ENCODE measurements at regions not wholly inside any gene's neighbourhood (a gene's known extent, or its start where the extent isn't known, plus 50 kb on each side); places are given as distances from the start of the nearest gene placed in this dataset.
"Not testable (repeated sequence)": the region's sequence is repeated elsewhere in the genome, so short reads cannot be mapped to it uniquely, and the experiment has no call there.

DNA sequence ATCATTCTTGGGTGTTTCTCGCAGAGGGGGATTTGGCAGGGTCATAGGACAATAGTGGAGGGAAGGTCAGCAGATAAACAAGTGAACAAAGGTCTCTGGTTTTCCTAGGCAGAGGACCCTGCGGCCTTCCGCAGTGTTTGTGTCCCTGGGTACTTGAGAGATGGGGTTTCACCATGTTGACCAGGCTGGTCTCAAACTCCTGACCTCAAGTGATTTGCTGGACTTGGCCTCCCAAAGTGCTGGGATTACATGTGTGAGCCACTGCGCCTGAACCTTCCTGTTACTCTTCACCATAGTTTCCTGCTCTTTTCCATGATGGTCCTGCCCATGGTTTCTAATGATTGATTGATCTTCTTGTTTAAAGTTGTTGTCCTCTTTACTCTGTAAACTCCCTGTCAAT is 207.9 kb downstream of the BCAS1 start:
- 93 to 97% methylated on average over 4 of the region's 4 CpGs for WGBS, 2 donors
- H3K4me1 ChIP-seq (ENCODE audit: control insufficient read depth in 1 of 2, insufficient read depth in 2 of 2, low read length in 2 of 2) = not testable (repeated sequence)

DNA sequence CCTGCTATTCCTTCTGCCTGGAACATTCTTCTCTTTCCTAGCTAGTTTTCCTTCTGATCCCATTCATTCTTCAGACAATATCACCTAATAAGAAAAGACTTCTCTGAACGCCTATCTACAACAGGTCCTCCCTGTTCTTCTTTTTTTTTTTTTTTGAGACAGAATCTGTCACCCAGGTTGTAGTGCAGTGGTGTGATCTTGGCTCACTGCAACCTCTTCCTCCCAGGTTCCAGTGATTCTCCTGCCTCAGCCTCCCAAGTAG is 208.3 kb downstream of the BCAS1 start:
- not testable (repeated sequence) for H3K9me3 ChIP-seq (ENCODE audit: control insufficient read depth, low read length); H3K4me3 ChIP-seq (ENCODE audit: low read length in 2 of 2); H3K27ac ChIP-seq (ENCODE audit: low read depth in 1 of 2, low read length in 2 of 2); ATAC-seq (ENCODE audit: low FRiP score); H3K4me1 ChIP-seq (ENCODE audit: control insufficient read depth in 1 of 2, insufficient read depth in 2 of 2, low read length in 2 of 2); H3K36me3 ChIP-seq (ENCODE audit: control insufficient read depth in 1 of 2, insufficient read depth in 2 of 2, low read length in 1 of 2); DNase-seq; H3K27me3 ChIP-seq (ENCODE audit: control insufficient read depth in 1 of 2, insufficient read depth in 2 of 2, low read length in 1 of 2)
- WGBS, 2 donors = 98 to 100% methylated on average over 1 of the region's 1 CpG
- intact Hi-C loops (cut with DNase I) = loop anchor here in 1 of 2 donors (10.0 kb wide), 1 partner anchor 87 kb away; no protein-coding TSS in a partner anchor

More for the DNA sequence above, 207.9 kb downstream of the BCAS1 start:
- not testable (repeated sequence) for DNase-seq; H3K27me3 ChIP-seq (ENCODE audit: control insufficient read depth in 1 of 2, insufficient read depth in 2 of 2, low read length in 1 of 2); ATAC-seq (ENCODE audit: low FRiP score); H3K27ac ChIP-seq (ENCODE audit: low read depth in 1 of 2, low read length in 2 of 2); H3K9me3 ChIP-seq (ENCODE audit: control insufficient read depth, low read length); H3K36me3 ChIP-seq (ENCODE audit: control insufficient read depth in 1 of 2, insufficient read depth in 2 of 2, low read length in 1 of 2); H3K4me3 ChIP-seq (ENCODE audit: low read length in 2 of 2)
- intact Hi-C loops (cut with DNase I) = loop anchor here in 1 of 2 donors (10.0 kb wide), 1 partner anchor 88 kb away; no protein-coding TSS in a partner anchor

DNA sequence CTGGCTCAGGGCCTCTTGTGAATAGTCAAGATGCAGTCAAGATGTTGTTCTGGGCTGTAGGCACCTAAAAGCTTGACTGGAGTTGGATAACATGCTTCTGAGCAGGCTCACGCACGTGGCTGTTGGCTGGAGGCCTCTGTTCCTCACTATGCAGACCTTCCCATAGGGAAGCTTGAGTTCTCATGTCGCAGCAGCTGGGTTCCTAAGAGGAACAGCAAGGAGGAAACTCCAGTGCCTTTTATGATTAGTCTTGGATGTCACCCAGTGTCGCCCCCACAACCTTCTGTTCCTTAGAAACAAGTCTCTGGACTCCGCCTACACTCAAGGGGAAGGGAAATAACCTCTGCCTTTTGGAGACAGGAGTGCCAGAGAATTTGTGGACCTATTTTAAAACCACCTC is 210.7 kb downstream of the BCAS1 start:
- peaks cover 0 to 2% of the 10 kb centered on the region in 2 donors for H3K4me1 ChIP-seq (ENCODE audit: control insufficient read depth in 1 of 2, insufficient read depth in 2 of 2, low read length in 2 of 2)
- H3K4me3 ChIP-seq (ENCODE audit: low read length in 2 of 2) = no peak overlapping the region
- H3K36me3 ChIP-seq (ENCODE audit: control insufficient read depth in 1 of 2, insufficient read depth in 2 of 2, low read length in 1 of 2) = no peaks in the 10 kb centered on the region
- intact Hi-C loops (cut with DNase I) = loop anchor here in 1 of 2 donors (10.0 kb wide), 1 partner anchor 85 kb away; no protein-coding TSS in a partner anchor
- WGBS, 2 donors = 42 to 44% methylated on average over 5 of the region's 5 CpGs
- ATAC-seq (ENCODE audit: low FRiP score) = no peak
- H3K27me3 ChIP-seq (ENCODE audit: control insufficient read depth in 1 of 2, insufficient read depth in 2 of 2, low read length in 1 of 2) = no peaks in the 10 kb centered on the region
- H3K9me3 ChIP-seq (ENCODE audit: control insufficient read depth, low read length) = no peaks in the 10 kb centered on the region
- DNase-seq = peak in 1 of 2 donors; percentile 74
- no peak overlapping the region for H3K27ac ChIP-seq (ENCODE audit: low read depth in 1 of 2, low read length in 2 of 2)

- H3K4me3 ChIP-seq (ENCODE audit: low read length in 2 of 2); intact Hi-C loops (cut with DNase I); H3K4me1 ChIP-seq (ENCODE audit: control insufficient read depth in 1 of 2, insufficient read depth in 2 of 2, low read length in 2 of 2); H3K27ac ChIP-seq (ENCODE audit: low read depth in 1 of 2, low read length in 2 of 2); DNase-seq; ATAC-seq (ENCODE audit: low FRiP score); H3K27me3 ChIP-seq (ENCODE audit: control insufficient read depth in 1 of 2, insufficient read depth in 2 of 2, low read length in 1 of 2); H3K9me3 ChIP-seq (ENCODE audit: control insufficient read depth, low read length); H3K36me3 ChIP-seq (ENCODE audit: control insufficient read depth in 1 of 2, insufficient read depth in 2 of 2, low read length in 1 of 2): not testable (repeated sequence)
- 94 to 96% methylated on average over 5 of the region's 5 CpGs for WGBS, 2 donors
Observed at GRCh38 chr20:53859009-53859408, 211.4 kb downstream of the BCAS1 start.

DNA sequence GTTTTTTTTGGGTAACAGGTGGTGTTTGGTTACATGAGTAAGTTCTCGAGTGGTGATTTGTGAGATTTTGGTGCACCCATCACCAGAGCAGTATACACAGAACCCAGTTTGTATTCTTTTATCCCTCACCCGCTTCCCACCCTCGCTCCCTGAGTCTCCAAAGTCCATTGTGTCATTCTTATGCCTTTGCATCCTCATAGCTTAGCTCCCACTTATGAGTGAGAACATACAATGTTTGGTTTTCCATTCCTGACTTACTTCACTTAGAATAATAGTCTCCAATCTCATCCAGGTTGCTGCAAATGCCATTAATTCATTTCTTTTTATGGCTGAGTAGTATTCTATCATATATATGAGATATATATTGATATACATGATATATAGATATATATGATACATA is 211.9 kb downstream of the BCAS1 start:
- H3K4me3 ChIP-seq (ENCODE audit: low read length in 2 of 2); DNase-seq; H3K4me1 ChIP-seq (ENCODE audit: control insufficient read depth in 1 of 2, insufficient read depth in 2 of 2, low read length in 2 of 2); intact Hi-C loops (cut with DNase I); H3K36me3 ChIP-seq (ENCODE audit: control insufficient read depth in 1 of 2, insufficient read depth in 2 of 2, low read length in 1 of 2); H3K27ac ChIP-seq (ENCODE audit: low read depth in 1 of 2, low read length in 2 of 2); ATAC-seq (ENCODE audit: low FRiP score); H3K27me3 ChIP-seq (ENCODE audit: control insufficient read depth in 1 of 2, insufficient read depth in 2 of 2, low read length in 1 of 2); H3K9me3 ChIP-seq (ENCODE audit: control insufficient read depth, low read length): not testable (repeated sequence)
- WGBS, 2 donors = 93 to 95% methylated on average over 3 of the region's 3 CpGs

GRCh38 chr20:53857723-53858236 is 212.6 kb downstream of the BCAS1 start:
- intact Hi-C loops (cut with DNase I) = no loop called here
- 27 to 30% methylated on average over 7 of the region's 7 CpGs for WGBS, 2 donors
- no peak for ATAC-seq (ENCODE audit: low FRiP score)

GRCh38 chr20:53856300-53857295 is 213.8 kb downstream of the BCAS1 start:
- H3K27ac ChIP-seq (ENCODE audit: low read depth in 1 of 2, low read length in 2 of 2) = no peak overlapping the region
- H3K27me3 ChIP-seq (ENCODE audit: control insufficient read depth in 1 of 2, insufficient read depth in 2 of 2, low read length in 1 of 2) = no peaks in the 10 kb centered on the region
- ATAC-seq (ENCODE audit: low FRiP score) (no peak), DNase-seq (no peak)
- H3K9me3 ChIP-seq (ENCODE audit: control insufficient read depth, low read length) = no peaks in the 10 kb centered on the region
- intact Hi-C loops (cut with DNase I) = no loop called here
- H3K36me3 ChIP-seq (ENCODE audit: control insufficient read depth in 1 of 2, insufficient read depth in 2 of 2, low read length in 1 of 2) = no peaks in the 10 kb centered on the region
- 95 to 96% methylated on average over 5 of the region's 5 CpGs for WGBS, 2 donors
- no peak overlapping the region for H3K4me3 ChIP-seq (ENCODE audit: low read length in 2 of 2)
- H3K4me1 ChIP-seq (ENCODE audit: control insufficient read depth in 1 of 2, insufficient read depth in 2 of 2, low read length in 2 of 2) = peaks cover 0 to 2% of the 10 kb centered on the region in 2 donors

More at GRCh38 chr20:53857723-53858236, 212.6 kb downstream of the BCAS1 start:
- H3K4me1 ChIP-seq (ENCODE audit: control insufficient read depth in 1 of 2, insufficient read depth in 2 of 2, low read length in 2 of 2) = peaks cover 0 to 2% of the 10 kb centered on the region in 2 donors
- H3K4me3 ChIP-seq (ENCODE audit: low read length in 2 of 2) = no peak overlapping the region
- no peaks in the 10 kb centered on the region for H3K27me3 ChIP-seq (ENCODE audit: control insufficient read depth in 1 of 2, insufficient read depth in 2 of 2, low read length in 1 of 2)
- no peak for DNase-seq
- H3K36me3 ChIP-seq (ENCODE audit: control insufficient read depth in 1 of 2, insufficient read depth in 2 of 2, low read length in 1 of 2) = no peaks in the 10 kb centered on the region
- H3K9me3 ChIP-seq (ENCODE audit: control insufficient read depth, low read length) = no peaks in the 10 kb centered on the region
- H3K27ac ChIP-seq (ENCODE audit: low read depth in 1 of 2, low read length in 2 of 2) = no peak overlapping the region

GRCh38 chr20:53855733-53856132 is 214.7 kb downstream of the BCAS1 start:
- no peak for ATAC-seq (ENCODE audit: low FRiP score)
- H3K4me1 ChIP-seq (ENCODE audit: control insufficient read depth in 1 of 2, insufficient read depth in 2 of 2, low read length in 2 of 2) = peaks cover 0 to 2% of the 10 kb centered on the region in 2 donors
- 90 to 92% methylated on average over 5 of the region's 5 CpGs for WGBS, 2 donors
- H3K9me3 ChIP-seq (ENCODE audit: control insufficient read depth, low read length) = no peaks in the 10 kb centered on the region
- H3K27me3 ChIP-seq (ENCODE audit: control insufficient read depth in 1 of 2, insufficient read depth in 2 of 2, low read length in 1 of 2) = no peaks in the 10 kb centered on the region
- no peak for DNase-seq
- no peak overlapping the region for H3K4me3 ChIP-seq (ENCODE audit: low read length in 2 of 2)
- intact Hi-C loops (cut with DNase I) = no loop called here
- no peak overlapping the region for H3K27ac ChIP-seq (ENCODE audit: low read depth in 1 of 2, low read length in 2 of 2)
- no peaks in the 10 kb centered on the region for H3K36me3 ChIP-seq (ENCODE audit: control insufficient read depth in 1 of 2, insufficient read depth in 2 of 2, low read length in 1 of 2)

- 93 to 98% methylated on average over 3 to 6 of the region's 10 CpGs for WGBS, 2 donors
- H3K4me3 ChIP-seq (ENCODE audit: low read length in 2 of 2); H3K4me1 ChIP-seq (ENCODE audit: control insufficient read depth in 1 of 2, insufficient read depth in 2 of 2, low read length in 2 of 2); DNase-seq; H3K27me3 ChIP-seq (ENCODE audit: control insufficient read depth in 1 of 2, insufficient read depth in 2 of 2, low read length in 1 of 2); H3K27ac ChIP-seq (ENCODE audit: low read depth in 1 of 2, low read length in 2 of 2); ATAC-seq (ENCODE audit: low FRiP score); intact Hi-C loops (cut with DNase I); H3K9me3 ChIP-seq (ENCODE audit: control insufficient read depth, low read length); H3K36me3 ChIP-seq (ENCODE audit: control insufficient read depth in 1 of 2, insufficient read depth in 2 of 2, low read length in 1 of 2): not testable (repeated sequence)
Observed at GRCh38 chr20:53854609-53854926, 215.8 kb downstream of the BCAS1 start.

Data from aorta (tissue), 5 donors.